IPS-18a (cell line): ENCODE measurements at regions not wholly inside any gene's neighbourhood (a gene's known extent, or its start where the extent isn't known, plus 50 kb on each side); places are given as distances from the start of the nearest gene placed in this dataset.

Source experiments
- H3K27ac ChIP-seq: one replicate; pipeline ENCODE4 v1.5.1; 2013; ENCODE audit warnings: low read length
- H3K27me3 ChIP-seq: one replicate; pipeline ENCODE4 v1.6.1; 2013; ENCODE audit warnings: mild to moderate bottlenecking, low read length; ENCODE audit not compliant: control insufficient read depth, insufficient read depth
- H3K36me3 ChIP-seq: one replicate; pipeline ENCODE4 v1.6.1; 2013; ENCODE audit warnings: low read depth, low read length; ENCODE audit not compliant: control insufficient read depth
- H3K4me1 ChIP-seq: one replicate; pipeline ENCODE4 v1.6.1; 2013; ENCODE audit warnings: low read depth, low read length; ENCODE audit not compliant: control insufficient read depth
- H3K4me3 ChIP-seq: one replicate; pipeline ENCODE4 v1.5.1; 2013; ENCODE audit warnings: low read length
- H3K9ac ChIP-seq: one replicate; pipeline ENCODE4 v1.6.1; 2013; ENCODE audit warnings: mild to moderate bottlenecking, low read length, moderate library complexity
- H3K9me3 ChIP-seq: one replicate; pipeline ENCODE4 v1.6.1; 2013; ENCODE audit warnings: low read depth, low read length; ENCODE audit not compliant: control insufficient read depth

GRCh38 chr2:125167152-125167551 lies 1142.1 kb downstream of the CNTNAP5 start:
- Histone ChIP-seq H3K27me3 (no peaks in the 10 kb centered on the region), H3K4me1 (no peaks in the 10 kb centered on the region), H3K27ac (no peak overlapping the region), H3K9ac (no peak overlapping the region), H3K9me3 (no peaks in the 10 kb centered on the region), H3K4me3 (no peak overlapping the region), H3K36me3 (no peaks in the 10 kb centered on the region)

DNA sequence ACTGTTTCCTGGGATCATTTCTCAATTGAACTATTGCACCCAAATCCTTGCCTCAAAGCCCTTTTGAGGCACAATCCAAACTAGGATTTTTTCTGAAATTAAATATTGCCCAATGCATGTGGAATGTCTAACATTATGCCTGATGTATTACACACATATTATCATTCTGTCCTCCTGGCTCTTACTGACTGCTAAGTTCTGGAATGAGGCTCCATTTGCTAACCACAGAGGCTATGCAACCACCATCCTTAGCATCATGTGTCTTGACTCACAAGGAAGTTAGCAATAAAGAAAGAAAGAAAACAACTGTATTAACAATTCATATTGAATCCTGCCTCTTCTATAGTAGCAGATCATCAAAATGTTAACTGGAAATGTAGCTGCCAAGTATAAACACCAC lies 1142.7 kb downstream of the CNTNAP5 start:
- no peak overlapping the region for H3K27ac ChIP-seq

GRCh38 chr2:125168442-125168841 lies 1143.4 kb downstream of the CNTNAP5 start:
- no peak overlapping the region for H3K27ac ChIP-seq
- no peaks in the 10 kb centered on the region for H3K27me3 ChIP-seq
- H3K4me3 ChIP-seq = no peak overlapping the region
- peaks cover 2% of the 10 kb centered on the region for H3K9me3 ChIP-seq
- no peaks in the 10 kb centered on the region for H3K4me1 ChIP-seq
- no peak overlapping the region for H3K9ac ChIP-seq
- no peaks in the 10 kb centered on the region for H3K36me3 ChIP-seq

More for the DNA sequence above, 1142.7 kb downstream of the CNTNAP5 start:
- Histone ChIP-seq H3K4me3 (no peak overlapping the region), H3K9ac (no peak overlapping the region), H3K4me1 (no peaks in the 10 kb centered on the region), H3K36me3 (no peaks in the 10 kb centered on the region), H3K9me3 (no peaks in the 10 kb centered on the region), H3K27me3 (no peaks in the 10 kb centered on the region)

GRCh38 chr2:125169022-125169763 lies 1144.1 kb downstream of the CNTNAP5 start:
- no peaks in the 10 kb centered on the region for H3K36me3 ChIP-seq
- peaks cover 3% of the 10 kb centered on the region for H3K9me3 ChIP-seq
- no peak overlapping the region for H3K27ac ChIP-seq
- no peak overlapping the region for H3K4me3 ChIP-seq
- H3K9ac ChIP-seq = no peak overlapping the region
- no peaks in the 10 kb centered on the region for H3K4me1 ChIP-seq
- H3K27me3 ChIP-seq = no peaks in the 10 kb centered on the region

DNA sequence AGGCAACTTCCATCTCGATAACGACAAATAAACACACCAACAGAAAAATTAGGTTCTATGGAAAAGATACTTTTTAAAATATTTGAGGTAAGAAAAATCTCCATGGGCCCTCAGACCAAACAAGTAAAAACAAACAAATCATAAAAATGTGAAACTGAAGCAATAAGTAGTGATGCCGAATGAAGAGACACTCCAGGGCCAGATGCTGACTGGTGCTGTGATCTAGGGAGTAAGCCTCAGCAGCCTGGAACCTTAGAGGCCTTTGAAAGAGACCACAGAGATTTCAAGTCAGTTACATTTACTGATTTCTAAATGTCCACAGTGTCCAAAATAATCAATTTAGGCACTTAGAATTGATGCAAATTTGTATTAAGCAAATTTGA lies 1144.7 kb downstream of the CNTNAP5 start:
- H3K27me3 ChIP-seq = no peaks in the 10 kb centered on the region
- peaks cover 3% of the 10 kb centered on the region for H3K9me3 ChIP-seq
- no peak overlapping the region for H3K9ac ChIP-seq
- no peaks in the 10 kb centered on the region for H3K4me1 ChIP-seq
- no peak overlapping the region for H3K4me3 ChIP-seq
- H3K27ac ChIP-seq = no peak overlapping the region
- H3K36me3 ChIP-seq = no peaks in the 10 kb centered on the region

- Histone ChIP-seq H3K9me3 (peaks cover 6% of the 10 kb centered on the region), H3K27me3 (no peaks in the 10 kb centered on the region), H3K4me3 (no peak overlapping the region), H3K4me1 (peaks cover 9% of the 10 kb centered on the region), H3K9ac (no peak overlapping the region), H3K36me3 (no peaks in the 10 kb centered on the region), H3K27ac (no peak overlapping the region)
These were observed 1147.1 kb downstream of the CNTNAP5 start for GRCh38 chr2:125172181-125172580.

GRCh38 chr2:125175415-125175814 lies 1150.3 kb downstream of the CNTNAP5 start:
- Histone ChIP-seq H3K9me3 (peaks cover 6% of the 10 kb centered on the region), H3K27ac (no peak overlapping the region), H3K9ac (no peak overlapping the region), H3K36me3 (no peaks in the 10 kb centered on the region), H3K27me3 (no peaks in the 10 kb centered on the region), H3K4me3 (no peak overlapping the region), H3K4me1 (peaks cover 9% of the 10 kb centered on the region)

GRCh38 chr2:125185691-125186270 lies 1160.7 kb downstream of the CNTNAP5 start:
- no peak overlapping the region for H3K4me3 ChIP-seq
- H3K27me3 ChIP-seq = no peaks in the 10 kb centered on the region
- peaks cover 3% of the 10 kb centered on the region for H3K4me1 ChIP-seq
- no peaks in the 10 kb centered on the region for H3K36me3 ChIP-seq
- H3K27ac ChIP-seq = no peak overlapping the region
- no peak overlapping the region for H3K9ac ChIP-seq
- H3K9me3 ChIP-seq = no peaks in the 10 kb centered on the region

DNA sequence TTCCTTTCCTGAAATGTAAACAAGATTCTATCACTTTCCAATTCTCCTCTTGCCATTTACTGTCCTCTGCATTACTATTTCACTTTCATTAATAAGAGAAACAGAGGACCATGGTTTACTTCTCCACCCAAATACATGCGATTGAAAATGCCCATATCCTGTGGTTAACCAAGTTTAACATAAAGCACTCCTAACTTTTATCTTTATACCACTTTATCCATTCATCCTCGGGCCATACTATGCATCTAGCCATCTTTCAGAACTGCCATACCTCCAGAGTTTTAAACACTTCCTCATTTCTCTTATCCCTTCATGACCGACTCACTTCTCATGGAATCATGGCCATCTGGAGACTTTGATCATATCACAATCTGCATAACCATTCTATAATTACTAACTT lies 1182.3 kb downstream of the CNTNAP5 start:
- H3K4me3 ChIP-seq = no peak overlapping the region
- H3K36me3 ChIP-seq = no peaks in the 10 kb centered on the region
- H3K27me3 ChIP-seq = no peaks in the 10 kb centered on the region
- H3K4me1 ChIP-seq = peaks cover 6% of the 10 kb centered on the region
- no peak overlapping the region for H3K27ac ChIP-seq
- H3K9me3 ChIP-seq = no peaks in the 10 kb centered on the region
- no peak overlapping the region for H3K9ac ChIP-seq

DNA sequence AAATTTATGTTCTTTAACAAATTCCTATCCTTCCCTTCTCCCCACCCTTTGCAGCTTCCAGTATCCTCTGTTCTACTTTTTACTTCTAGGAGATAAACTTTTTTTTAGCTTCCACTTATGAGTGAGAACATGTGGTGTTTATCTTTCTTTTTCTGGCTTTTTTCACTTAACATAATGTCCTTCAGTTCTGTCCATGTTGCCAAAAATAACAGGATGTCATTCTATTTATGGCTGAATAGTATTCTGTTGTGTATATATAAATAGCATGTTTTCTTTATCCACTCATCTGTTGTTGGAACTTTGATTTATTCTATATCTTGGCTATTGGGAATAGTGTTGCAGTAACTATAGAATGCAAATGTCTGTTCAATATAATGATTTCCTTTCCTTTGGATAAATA lies 1191.2 kb downstream of the CNTNAP5 start:
- Histone ChIP-seq H3K27me3 (no peaks in the 10 kb centered on the region), H3K27ac (no peak overlapping the region), H3K9ac (no peak overlapping the region), H3K4me1 (no peaks in the 10 kb centered on the region), H3K36me3 (no peaks in the 10 kb centered on the region), H3K9me3 (no peaks in the 10 kb centered on the region), H3K4me3 (no peak overlapping the region)

DNA sequence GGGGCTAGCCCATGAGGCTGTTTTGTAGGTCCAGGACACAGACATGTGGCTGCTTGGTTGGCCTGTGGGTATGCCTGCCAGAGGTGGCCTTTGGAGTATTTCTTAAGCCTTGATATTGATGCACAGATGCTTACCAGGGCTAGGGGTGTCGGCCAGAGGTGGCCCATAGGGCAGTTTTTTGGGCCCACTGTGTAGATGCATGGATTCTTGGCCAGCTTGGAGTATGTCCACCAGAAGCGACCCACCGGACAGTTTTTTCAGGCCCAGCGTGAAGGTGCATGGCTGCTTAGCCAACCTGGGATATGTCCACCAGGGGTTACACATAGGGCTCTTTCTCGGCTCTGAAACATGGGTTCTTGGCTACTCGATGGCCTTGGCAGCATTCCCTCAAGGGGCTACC lies 1199.1 kb downstream of the CNTNAP5 start:
- H3K9me3 ChIP-seq = no peaks in the 10 kb centered on the region
- no peak overlapping the region for H3K9ac ChIP-seq
- H3K27ac ChIP-seq = no peak overlapping the region
- no peaks in the 10 kb centered on the region for H3K36me3 ChIP-seq
- H3K27me3 ChIP-seq = no peaks in the 10 kb centered on the region
- no peaks in the 10 kb centered on the region for H3K4me1 ChIP-seq
- H3K4me3 ChIP-seq = no peak overlapping the region

DNA sequence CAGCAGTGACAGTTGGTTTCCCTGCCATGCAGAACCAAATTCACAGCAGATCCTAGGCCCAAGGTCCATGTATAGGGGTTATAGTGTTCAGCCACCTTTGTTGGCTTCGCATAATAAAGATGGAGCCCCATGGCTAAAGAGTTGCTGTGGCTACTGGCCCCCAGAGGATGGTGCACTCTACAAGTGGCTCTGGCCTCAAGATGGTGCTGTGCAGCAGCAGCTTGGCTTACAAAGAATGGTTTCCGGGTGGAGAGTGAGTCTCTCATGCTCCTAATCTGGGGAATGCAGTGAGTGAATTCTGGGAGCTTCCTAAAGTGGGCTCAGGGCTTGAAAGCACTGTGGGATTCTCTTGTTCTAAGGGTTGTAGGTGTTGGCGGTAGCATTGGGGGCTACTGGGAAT lies 1199.7 kb downstream of the CNTNAP5 start:
- no peaks in the 10 kb centered on the region for H3K9me3 ChIP-seq

More for the DNA sequence above, 1199.7 kb downstream of the CNTNAP5 start:
- H3K4me1 ChIP-seq = no peaks in the 10 kb centered on the region
- H3K36me3 ChIP-seq = no peaks in the 10 kb centered on the region
- no peak overlapping the region for H3K4me3 ChIP-seq
- no peaks in the 10 kb centered on the region for H3K27me3 ChIP-seq
- H3K9ac ChIP-seq = no peak overlapping the region
- H3K27ac ChIP-seq = no peak overlapping the region
